Uterus (tissue), 2 donors: ENCODE measurements at regions not wholly inside any gene's neighbourhood (a gene's known extent, or its start where the extent isn't known, plus 50 kb on each side); places are given as distances from the start of the nearest gene placed in this dataset.

ENCODE experiments used
- POLR2A ChIP-seq, 2 donors: fragments of 450-650 bp; IDR thresholded peaks; one replicate each; pipeline ENCODE4 v1.6.1; 2016; ENCODE audit warnings: antibody characterized with exemption in 2 of 2, mild to moderate bottlenecking in 1 of 2, moderate library complexity in 1 of 2
- TF ChIP-seq, protein P1 (sequence below), 4 experiments: fragments of 200-600 bp in 2 of 4; fragments of 450-650 bp in 2 of 4; sonication (generic) in 2 of 4; IDR thresholded peaks; one replicate each; pipeline ENCODE4 v1.5.1; 2016 to 2019; ENCODE audit warnings: antibody characterized with exemption in 4 of 4, mild to moderate bottlenecking in 2 of 4, moderate library complexity in 1 of 4

DNA sequence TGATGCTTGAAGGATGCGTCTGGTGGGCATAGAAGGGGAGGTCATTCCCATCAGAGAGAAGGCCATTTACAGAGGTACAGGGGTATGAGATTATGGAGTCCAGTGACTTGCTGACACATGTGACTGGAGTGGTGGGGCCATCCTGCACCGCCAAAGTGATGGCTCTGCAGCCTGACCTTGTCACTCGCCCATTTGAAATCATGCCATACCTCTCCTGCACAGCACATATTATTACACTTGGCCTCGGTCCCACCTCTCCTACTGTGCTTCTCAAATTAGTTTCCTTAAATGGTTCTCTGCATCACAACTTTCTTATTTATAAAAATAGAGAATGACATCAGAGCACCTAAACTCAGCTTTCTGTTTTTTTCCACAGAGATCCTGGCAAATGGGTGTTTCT is 60.7 kb upstream of the HAND2 start:
- TF ChIP-seq, protein P1, sequence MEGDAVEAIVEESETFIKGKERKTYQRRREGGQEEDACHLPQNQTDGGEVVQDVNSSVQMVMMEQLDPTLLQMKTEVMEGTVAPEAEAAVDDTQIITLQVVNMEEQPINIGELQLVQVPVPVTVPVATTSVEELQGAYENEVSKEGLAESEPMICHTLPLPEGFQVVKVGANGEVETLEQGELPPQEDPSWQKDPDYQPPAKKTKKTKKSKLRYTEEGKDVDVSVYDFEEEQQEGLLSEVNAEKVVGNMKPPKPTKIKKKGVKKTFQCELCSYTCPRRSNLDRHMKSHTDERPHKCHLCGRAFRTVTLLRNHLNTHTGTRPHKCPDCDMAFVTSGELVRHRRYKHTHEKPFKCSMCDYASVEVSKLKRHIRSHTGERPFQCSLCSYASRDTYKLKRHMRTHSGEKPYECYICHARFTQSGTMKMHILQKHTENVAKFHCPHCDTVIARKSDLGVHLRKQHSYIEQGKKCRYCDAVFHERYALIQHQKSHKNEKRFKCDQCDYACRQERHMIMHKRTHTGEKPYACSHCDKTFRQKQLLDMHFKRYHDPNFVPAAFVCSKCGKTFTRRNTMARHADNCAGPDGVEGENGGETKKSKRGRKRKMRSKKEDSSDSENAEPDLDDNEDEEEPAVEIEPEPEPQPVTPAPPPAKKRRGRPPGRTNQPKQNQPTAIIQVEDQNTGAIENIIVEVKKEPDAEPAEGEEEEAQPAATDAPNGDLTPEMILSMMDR (IDR thresholded peaks at IDR 0.05) = no peak
- no peak for TF ChIP-seq POLR2A (IDR thresholded peaks at IDR 0.05)
